GM19025 (cell line): ENCODE measurements at regions not wholly inside any gene's neighbourhood (a gene's known extent, or its start where the extent isn't known, plus 50 kb on each side); places are given as distances from the start of the nearest gene placed in this dataset.

Experiments
- ATAC-seq: cut with Tn5 transposase; IDR thresholded peaks from one replicate; pipeline ENCODE4 v1.9.1; 2021; ENCODE audit warnings: mild to moderate bottlenecking, low read depth, moderate library complexity; ENCODE audit not compliant: unreplicated experiment

GRCh38 chr18:39721712-39722111, 2156.1 kb upstream of the CELF4 start:
- ATAC-seq: no peak

- ATAC-seq: no peak
Observed at GRCh38 chr18:39713961-39714360, 2148.4 kb upstream of the CELF4 start.

GRCh38 chr18:39711701-39712100, 2146.1 kb upstream of the CELF4 start:
- ATAC-seq: no peak

- ATAC-seq: no peak
Observed at GRCh38 chr18:39705362-39705761, 2139.8 kb upstream of the CELF4 start.

DNA sequence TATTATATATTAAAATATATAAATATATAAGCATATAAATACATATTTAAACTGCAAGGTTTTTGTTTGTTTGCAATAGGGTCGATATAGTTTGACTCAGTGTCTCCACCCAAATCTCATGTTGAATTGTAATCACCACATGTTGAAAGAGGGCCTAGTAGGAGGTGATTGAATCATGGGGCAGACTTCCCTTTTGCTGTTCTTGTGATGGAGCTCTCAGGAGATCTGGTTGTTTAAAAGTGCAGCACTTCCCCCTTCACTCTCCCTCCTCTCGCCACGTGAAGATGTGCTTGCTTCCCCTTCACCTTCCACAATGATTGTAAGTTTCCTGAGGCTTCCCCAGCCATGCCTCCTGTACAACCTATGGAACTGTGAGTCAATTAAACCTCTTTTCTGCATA, 2137.3 kb upstream of the CELF4 start:
- no peak for ATAC-seq

- no peak for ATAC-seq
Observed at GRCh38 chr18:39701839-39702238, 2136.2 kb upstream of the CELF4 start.

DNA sequence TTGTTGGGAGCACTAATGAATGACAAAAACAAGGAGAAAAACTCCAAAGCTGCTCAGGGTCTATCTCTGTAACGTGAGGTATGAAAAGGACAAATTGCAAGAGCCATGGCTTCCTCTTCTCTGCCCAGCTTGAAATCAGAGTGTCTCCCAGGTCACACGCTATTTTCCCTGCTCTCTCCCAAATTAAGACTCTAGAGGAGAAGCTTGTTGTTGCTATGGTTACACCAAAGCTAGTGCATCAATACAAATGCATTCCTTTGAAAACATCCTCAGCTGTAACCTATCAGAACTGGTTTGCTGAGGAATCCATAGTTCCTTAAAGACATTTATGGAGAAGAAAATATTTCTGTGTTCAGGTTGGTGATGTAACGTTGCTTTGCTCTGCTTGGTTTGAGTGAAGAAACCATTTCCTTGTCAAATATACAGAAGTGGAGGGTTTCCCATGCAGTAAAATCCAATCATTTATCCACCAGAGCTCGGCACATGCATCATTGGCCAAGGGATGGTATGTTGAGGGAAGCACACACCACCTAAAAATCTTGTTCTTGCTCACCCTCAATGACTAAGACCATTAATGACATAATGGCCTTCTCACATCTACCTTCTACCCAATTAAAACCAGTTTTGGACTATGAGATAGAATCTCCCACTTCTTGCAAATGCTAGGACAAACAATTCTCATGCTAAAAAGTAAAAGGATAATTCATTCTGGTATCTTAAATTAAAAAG, 2135.6 kb upstream of the CELF4 start:
- no peak for ATAC-seq

DNA sequence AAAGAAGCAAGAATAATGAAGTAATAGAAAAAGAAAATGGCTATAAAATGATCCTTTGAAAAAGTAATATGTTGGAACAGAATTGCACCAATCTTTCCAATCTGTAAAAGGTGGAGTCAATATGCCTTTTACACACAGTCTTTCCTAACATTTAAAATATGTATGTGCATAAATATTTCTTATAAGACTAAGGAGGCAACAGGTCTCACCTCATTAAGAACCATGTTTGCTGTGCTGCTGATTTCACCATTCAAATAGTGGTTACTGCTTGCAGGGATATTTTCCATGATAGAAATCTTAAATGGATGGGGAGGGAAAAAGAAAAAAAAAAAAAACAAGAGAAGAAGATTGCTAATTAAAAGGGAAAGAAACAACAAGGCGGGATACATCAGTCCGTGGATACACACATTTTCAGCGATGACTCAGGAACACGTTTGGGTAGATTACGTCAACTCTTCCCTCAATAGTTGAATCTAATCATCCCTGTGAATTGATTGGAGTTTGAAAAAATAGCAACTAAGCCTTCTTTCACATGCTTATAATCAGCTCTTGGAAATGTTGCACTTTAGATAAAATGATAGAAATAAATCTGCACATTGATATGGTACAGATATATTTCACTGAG, 2133.9 kb upstream of the CELF4 start:
- no peak for ATAC-seq

- ATAC-seq: no peak
Observed at GRCh38 chr18:39698436-39698835, 2132.8 kb upstream of the CELF4 start.

- ATAC-seq: no peak
Observed at GRCh38 chr18:39693359-39693758, 2127.8 kb upstream of the CELF4 start.

DNA sequence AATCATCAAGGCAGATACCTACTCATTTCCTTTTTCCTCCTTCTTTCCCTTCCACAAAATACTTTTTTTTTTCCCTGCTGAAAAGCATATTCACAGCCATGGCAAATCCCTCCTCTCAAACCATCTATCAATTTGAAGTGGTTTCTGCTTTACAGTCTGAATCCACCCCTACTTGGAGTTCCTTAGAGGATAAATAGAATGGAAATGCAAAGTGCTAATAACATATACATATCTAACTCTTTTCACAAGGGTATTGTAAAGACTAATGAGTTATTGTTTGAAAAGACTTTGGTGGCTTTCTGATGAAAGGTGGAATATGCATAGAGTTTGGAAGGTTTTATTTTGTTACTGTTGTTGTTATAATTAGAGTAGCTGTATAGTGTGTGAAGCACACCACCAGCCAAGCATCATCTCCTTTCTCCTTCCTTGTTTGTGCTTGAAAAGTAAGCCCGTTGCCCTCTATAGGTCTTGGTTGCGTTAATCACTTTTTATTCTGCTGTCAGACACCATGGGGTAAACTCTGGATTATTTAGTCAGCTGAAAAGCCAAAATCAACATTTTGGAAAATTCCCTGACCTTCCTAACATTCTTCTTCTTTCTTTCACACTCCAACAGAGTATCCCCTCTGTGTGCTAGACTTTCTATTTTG, 2126.9 kb upstream of the CELF4 start:
- ATAC-seq: no peak

DNA sequence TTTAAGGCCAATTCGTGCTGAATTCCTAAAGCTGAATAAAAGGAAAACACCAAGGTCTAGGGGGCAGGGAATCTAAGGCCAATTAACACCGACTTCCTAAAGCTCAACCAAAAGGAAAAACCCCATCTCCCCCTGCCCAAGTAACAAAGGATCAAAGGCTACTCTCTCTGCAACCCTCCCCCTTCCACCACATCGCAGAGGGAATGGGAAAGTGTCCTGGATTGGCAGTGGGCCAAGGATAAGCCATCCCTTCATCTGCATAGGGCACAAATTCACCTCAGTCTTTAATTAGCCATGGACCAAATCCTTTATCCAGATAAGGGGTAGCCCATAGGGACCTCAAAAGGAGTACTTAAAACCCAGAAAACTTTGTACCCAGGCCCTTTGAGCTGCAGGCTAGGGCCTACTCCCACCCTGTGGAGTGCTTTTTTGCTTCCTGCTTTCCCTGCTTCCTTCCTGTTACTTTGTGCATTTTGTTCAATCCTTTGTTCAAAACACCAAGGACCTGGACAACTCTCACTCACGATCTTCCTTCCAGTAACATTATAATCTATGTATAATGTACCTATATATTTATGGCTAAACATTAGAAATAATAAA, 2119.8 kb upstream of the CELF4 start:
- no peak for ATAC-seq

- ATAC-seq: no peak
Observed at GRCh38 chr18:39681061-39681460, 2115.5 kb upstream of the CELF4 start.

DNA sequence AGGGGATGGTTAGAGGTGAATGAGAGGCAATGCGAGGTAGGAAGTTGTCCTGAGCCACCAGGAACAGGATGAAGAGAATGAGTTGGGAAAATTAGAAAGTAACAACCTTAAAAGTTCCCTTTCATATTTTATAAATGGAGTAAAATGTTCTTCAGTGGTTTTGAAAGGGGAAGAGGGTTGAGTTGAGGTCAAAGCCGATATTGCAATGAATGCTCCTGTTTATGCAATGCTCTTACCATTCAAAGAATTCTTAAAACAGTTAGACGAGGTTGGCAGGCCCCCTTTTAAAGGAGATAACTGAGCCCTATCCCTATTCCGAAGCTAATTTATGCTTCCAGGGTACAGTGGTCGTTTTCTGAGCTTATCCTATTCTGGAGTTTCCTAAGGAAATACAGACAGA, 2110.3 kb upstream of the CELF4 start:
- ATAC-seq: no peak

- no peak for ATAC-seq
Observed at GRCh38 chr18:39675368-39675767, 2109.8 kb upstream of the CELF4 start.

DNA sequence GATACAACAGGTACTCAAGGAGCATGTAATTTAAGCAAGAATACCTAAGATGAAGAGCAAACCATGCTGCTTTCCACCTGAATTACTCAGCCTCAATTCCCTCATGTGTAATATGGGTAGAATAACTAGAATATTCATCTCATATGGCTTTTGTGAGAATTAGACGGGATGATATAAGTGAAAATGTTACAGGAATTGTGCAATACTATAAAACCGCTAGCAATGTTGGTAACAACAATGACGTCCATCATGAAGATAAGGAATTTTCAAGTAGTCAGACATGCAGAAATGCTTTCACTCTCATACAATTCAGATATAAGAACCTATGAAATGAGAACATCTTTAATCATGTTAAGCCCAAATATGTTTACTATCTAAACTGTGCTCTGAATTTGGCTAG, 2106.6 kb upstream of the CELF4 start:
- no peak for ATAC-seq

DNA sequence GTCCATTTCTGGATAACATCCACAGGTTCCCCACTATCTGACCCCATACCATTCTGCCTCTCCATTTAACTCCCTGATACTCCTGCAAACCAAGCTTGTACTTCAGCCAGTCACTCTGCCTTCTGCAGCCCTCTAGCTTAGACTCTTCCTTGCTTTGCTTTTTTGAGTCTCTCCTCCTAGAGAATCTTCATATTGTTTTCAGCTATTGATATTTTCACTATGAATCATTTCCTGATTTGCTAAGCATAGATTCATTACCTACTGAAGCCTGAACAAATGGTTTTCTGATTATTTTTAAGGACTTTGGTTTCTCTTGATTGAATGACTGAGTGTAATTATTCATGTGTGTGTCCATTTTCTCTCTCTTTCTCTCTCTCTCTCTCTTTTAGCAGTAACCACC, 2102.3 kb upstream of the CELF4 start:
- ATAC-seq: no peak

DNA sequence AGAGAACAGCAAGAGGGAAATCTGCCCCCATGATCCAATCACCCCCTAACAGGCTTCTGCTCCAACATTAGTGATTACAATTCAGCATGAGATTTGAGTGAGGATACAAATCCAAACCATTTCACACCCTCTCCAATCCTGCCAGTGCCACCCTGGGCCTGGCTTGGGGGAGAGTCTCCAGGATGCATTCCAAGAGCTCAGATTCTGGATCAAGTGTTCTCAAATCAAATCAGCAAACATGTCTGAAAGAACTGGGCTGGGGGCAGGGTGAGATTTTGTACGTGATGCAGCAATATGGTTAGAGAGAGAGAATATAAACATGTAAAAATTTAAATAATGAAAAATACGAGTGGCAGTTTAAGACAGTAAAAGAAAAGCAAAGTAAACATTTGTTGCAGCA, 2100.9 kb upstream of the CELF4 start:
- no peak for ATAC-seq

- no peak for ATAC-seq
Observed at GRCh38 chr18:39661856-39662366, 2096.3 kb upstream of the CELF4 start.

DNA sequence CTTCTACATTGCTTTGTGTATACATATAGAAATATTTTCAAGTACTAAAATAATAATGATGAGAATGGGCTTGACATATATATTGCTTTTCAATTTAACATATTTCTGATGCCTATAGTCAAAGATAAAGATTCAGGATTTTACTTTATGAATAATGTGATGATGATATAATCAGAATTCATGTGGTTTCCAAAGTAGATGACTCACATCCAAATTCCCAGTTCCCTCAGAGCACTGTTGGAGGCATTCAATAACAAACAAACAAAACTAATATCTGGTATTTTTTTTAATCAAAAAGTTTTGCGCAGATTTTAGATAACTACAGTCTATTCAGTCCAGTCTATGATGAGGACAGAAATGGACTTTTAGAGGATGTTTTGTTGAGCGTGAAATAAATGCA, 2094.5 kb upstream of the CELF4 start:
- no peak for ATAC-seq

- no peak for ATAC-seq
Observed at GRCh38 chr18:39655341-39655740, 2089.7 kb upstream of the CELF4 start.
